GM12878 (cell line): ENCODE measurements at regions not wholly inside any gene's neighbourhood (a gene's known extent, or its start where the extent isn't known, plus 50 kb on each side); places are given as distances from the start of the nearest gene placed in this dataset.

Experiments used
- CTCF ChIP-seq, 3 experiments: IDR thresholded peaks in 2 of 3; conservative IDR thresholded peaks in 1 of 3; 2 replicates each; pipeline ENCODE4 v1.5.1; 2011; ENCODE audit warnings: low read depth in 3 of 3, low read length in 3 of 3, mild to moderate bottlenecking in 3 of 3, control low read depth in 2 of 3, moderate library complexity in 2 of 3, inconsistent platforms in 1 of 3, mixed read lengths in 1 of 3; ENCODE audit not compliant: control insufficient read depth in 2 of 3, insufficient read depth in 1 of 3; ENCODE audit errors: extremely low read depth in 1 of 3
- ELK1 ChIP-seq: IDR thresholded peaks from 2 replicates; pipeline ENCODE4 v1.6.1; 2012; ENCODE audit warnings: low read depth, low read length, improper control_type of control experiment
- PBX3 ChIP-seq: IDR thresholded peaks from 2 replicates; pipeline ENCODE4 v1.6.1; 2011; ENCODE audit warnings: mild to moderate bottlenecking, low read depth, low read length, moderate library complexity; ENCODE audit not compliant: insufficient replicate concordance
- POLR2A ChIP-seq: IDR thresholded peaks from 2 replicates; pipeline ENCODE4 v1.6.1; 2011; ENCODE audit warnings: low read depth, mild to moderate bottlenecking, low read length
- SMC3 ChIP-seq: IDR thresholded peaks from 2 replicates; pipeline ENCODE4 v1.6.1; 2011; ENCODE audit warnings: low read length, improper control_type of control experiment, borderline replicate concordance
- USF1 ChIP-seq: IDR thresholded peaks from 2 replicates; pipeline ENCODE4 v1.6.1; 2011; ENCODE audit warnings: borderline replicate concordance, low read depth, mild to moderate bottlenecking, moderate library complexity, mixed read lengths, low read length; ENCODE audit not compliant: insufficient read depth; ENCODE audit errors: extremely low read length

- no peak for TF ChIP-seq PBX3
- TF ChIP-seq USF1: no peak
- TF ChIP-seq CTCF (IDR thresholded peaks at IDR 0.05 in 2 of 3, conservative IDR thresholded peaks at IDR 0.05 in 1 of 3; ENCODE audit: control insufficient read depth in 2 of 3, extremely low read depth in 1 of 3, insufficient read depth in 1 of 3, low read depth in 3 of 3, low read length in 3 of 3): no peak
- TF ChIP-seq SMC3: no peak
- no peak for TF ChIP-seq POLR2A
- no peak for TF ChIP-seq ELK1
Measured at GRCh38 chr5:2188137-2188536, 305.4 kb upstream of the IRX4 start.
